ENCODE measurements at regions not wholly inside any gene's neighbourhood (a gene's known extent, or its start where the extent isn't known, plus 50 kb on each side); places are given as distances from the start of the nearest gene placed in this dataset.

GRCh38 chr13:69008499-69008898 lies 1099.1 kb upstream of the ATXN8OS start:
- TF ChIP-seq POLR2AphosphoS5 (IDR thresholded peaks at IDR 0.05; ENCODE audit: borderline replicate concordance, low read depth, low read length) (no peak), EZH2 (IDR thresholded peaks at IDR 0.05) (no peak)

All from SK-N-MC (cell line).